Fibroblast of lung (primary cell): ENCODE measurements at regions not wholly inside any gene's neighbourhood (a gene's known extent, or its start where the extent isn't known, plus 50 kb on each side); places are given as distances from the start of the nearest gene placed in this dataset.

Source experiments
- DNase-seq, 2 donors: peaks; one replicate each; pipeline versions ENCODE4 v3.0.0 to v3.0.0-alpha.2; 2010; ENCODE audit warnings: low read depth in 2 of 2
- H2AFZ ChIP-seq: 2 replicates; pipeline ENCODE4 v1.5.1; 2012; ENCODE audit warnings: low read length, control low read depth, inconsistent platforms
- H3K27ac ChIP-seq: 2 replicates; pipeline ENCODE4 v1.5.1; 2011; ENCODE audit warnings: low read length, control low read depth; ENCODE audit not compliant: insufficient read depth
- H3K27me3 ChIP-seq: 2 replicates; pipeline ENCODE4 v1.5.1; 2011; ENCODE audit warnings: mild to moderate bottlenecking, low read length; ENCODE audit not compliant: control insufficient read depth, insufficient read depth
- H3K36me3 ChIP-seq: 2 replicates; pipeline ENCODE4 v1.5.1; 2011; ENCODE audit warnings: low read length; ENCODE audit not compliant: control insufficient read depth, insufficient read depth
- H3K4me1 ChIP-seq: 2 replicates; pipeline ENCODE4 v1.5.1; 2011; ENCODE audit warnings: low read length; ENCODE audit not compliant: control insufficient read depth, insufficient read depth; ENCODE audit errors: extremely low read depth
- H3K4me2 ChIP-seq: 2 replicates; pipeline ENCODE4 v1.5.1; 2011; ENCODE audit warnings: low read length, control low read depth; ENCODE audit not compliant: insufficient read depth; ENCODE audit errors: extremely low read depth
- H3K4me3 ChIP-seq, 4 experiments: fragments of 200-600 bp in 1 of 4; sonication (generic) in 1 of 4; replicated peaks in 1 of 4; 2 replicates each; pipeline ENCODE4 v1.5.1; 2011 to 2016; ENCODE audit warnings: low read length in 4 of 4, low read depth in 3 of 4, mild to moderate bottlenecking in 3 of 4, control low read depth in 2 of 4, inconsistent platforms in 1 of 4, mixed read lengths in 1 of 4; ENCODE audit not compliant: insufficient read depth in 1 of 4; ENCODE audit errors: control extremely low read depth in 1 of 4
- H3K79me2 ChIP-seq: 2 replicates; pipeline ENCODE4 v1.5.1; 2012; ENCODE audit warnings: mild to moderate bottlenecking, low read length, inconsistent platforms; ENCODE audit not compliant: control insufficient read depth, insufficient read depth
- H3K9ac ChIP-seq: 2 replicates; pipeline ENCODE4 v1.5.1; 2011; ENCODE audit warnings: mild to moderate bottlenecking, low read length, control low read depth; ENCODE audit not compliant: insufficient read depth
- H3K9me3 ChIP-seq: 2 replicates; pipeline ENCODE4 v1.5.1; 2012; ENCODE audit warnings: low read depth, low read length; ENCODE audit not compliant: control insufficient read depth, insufficient read depth
- H4K20me1 ChIP-seq: 2 replicates; pipeline ENCODE4 v1.5.1; 2011; ENCODE audit warnings: low read length; ENCODE audit not compliant: control insufficient read depth, insufficient read depth; ENCODE audit errors: extremely low read depth
- EZH2 ChIP-seq: IDR thresholded peaks from 2 replicates; pipeline ENCODE4 v1.5.1; 2012; ENCODE audit warnings: low read length, control low read depth, mild to moderate bottlenecking; ENCODE audit errors: missing control alignments
- TF ChIP-seq, protein P1 (sequence below), 2 donors: IDR thresholded peaks in 1 of 2; conservative IDR thresholded peaks in 1 of 2; 1 replicate in 1 of 2; 2 replicates in 1 of 2; pipeline ENCODE4 v1.5.1; 2011 to 2012; ENCODE audit warnings: low read length in 2 of 2, control low read depth in 1 of 2, inconsistent platforms in 1 of 2, low read depth in 1 of 2, mild to moderate bottlenecking in 1 of 2

DNA sequence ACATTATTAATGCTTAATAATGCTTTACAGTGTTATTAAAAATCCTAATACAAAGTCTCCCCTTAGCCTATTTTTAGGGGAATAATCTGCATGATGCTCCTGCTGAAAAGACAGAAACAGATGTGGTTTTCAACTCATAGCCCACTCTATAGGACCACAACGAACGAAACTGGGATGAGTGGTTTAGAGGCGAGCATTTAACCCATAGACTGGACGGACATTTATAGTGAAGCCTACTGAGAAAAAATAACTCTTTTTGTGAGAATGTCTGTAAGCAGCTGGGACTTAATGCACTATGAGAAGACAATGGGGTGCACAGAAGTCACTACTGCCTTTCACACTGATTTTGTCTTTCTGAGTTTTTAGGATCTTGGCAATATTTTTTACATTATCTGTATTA lies 1599.6 kb upstream of the B3GALT2 start:
- H3K79me2 ChIP-seq, result no peaks in the 10 kb centered on the region
- no peaks in the 10 kb centered on the region for H3K4me1 ChIP-seq
- TF ChIP-seq EZH2, result no peak
- TF ChIP-seq, protein P1, sequence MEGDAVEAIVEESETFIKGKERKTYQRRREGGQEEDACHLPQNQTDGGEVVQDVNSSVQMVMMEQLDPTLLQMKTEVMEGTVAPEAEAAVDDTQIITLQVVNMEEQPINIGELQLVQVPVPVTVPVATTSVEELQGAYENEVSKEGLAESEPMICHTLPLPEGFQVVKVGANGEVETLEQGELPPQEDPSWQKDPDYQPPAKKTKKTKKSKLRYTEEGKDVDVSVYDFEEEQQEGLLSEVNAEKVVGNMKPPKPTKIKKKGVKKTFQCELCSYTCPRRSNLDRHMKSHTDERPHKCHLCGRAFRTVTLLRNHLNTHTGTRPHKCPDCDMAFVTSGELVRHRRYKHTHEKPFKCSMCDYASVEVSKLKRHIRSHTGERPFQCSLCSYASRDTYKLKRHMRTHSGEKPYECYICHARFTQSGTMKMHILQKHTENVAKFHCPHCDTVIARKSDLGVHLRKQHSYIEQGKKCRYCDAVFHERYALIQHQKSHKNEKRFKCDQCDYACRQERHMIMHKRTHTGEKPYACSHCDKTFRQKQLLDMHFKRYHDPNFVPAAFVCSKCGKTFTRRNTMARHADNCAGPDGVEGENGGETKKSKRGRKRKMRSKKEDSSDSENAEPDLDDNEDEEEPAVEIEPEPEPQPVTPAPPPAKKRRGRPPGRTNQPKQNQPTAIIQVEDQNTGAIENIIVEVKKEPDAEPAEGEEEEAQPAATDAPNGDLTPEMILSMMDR (conservative IDR thresholded peaks at IDR 0.05 in 1 of 2, IDR thresholded peaks at IDR 0.05 in 1 of 2; ENCODE audit: low read depth in 1 of 2, low read length in 2 of 2), result no peak
- H3K4me2 ChIP-seq, result no peak overlapping the region
- no peaks in the 10 kb centered on the region for H3K9me3 ChIP-seq
- H2AFZ ChIP-seq, result no peak overlapping the region
- H3K9ac ChIP-seq, result no peak overlapping the region
- H3K27ac ChIP-seq, result no peak overlapping the region
- no peak overlapping the region for H3K4me3 ChIP-seq
- no peaks in the 10 kb centered on the region for H3K27me3 ChIP-seq
- H4K20me1 ChIP-seq, result no peaks in the 10 kb centered on the region
- H3K36me3 ChIP-seq, result no peaks in the 10 kb centered on the region
- no peak for DNase-seq

DNA sequence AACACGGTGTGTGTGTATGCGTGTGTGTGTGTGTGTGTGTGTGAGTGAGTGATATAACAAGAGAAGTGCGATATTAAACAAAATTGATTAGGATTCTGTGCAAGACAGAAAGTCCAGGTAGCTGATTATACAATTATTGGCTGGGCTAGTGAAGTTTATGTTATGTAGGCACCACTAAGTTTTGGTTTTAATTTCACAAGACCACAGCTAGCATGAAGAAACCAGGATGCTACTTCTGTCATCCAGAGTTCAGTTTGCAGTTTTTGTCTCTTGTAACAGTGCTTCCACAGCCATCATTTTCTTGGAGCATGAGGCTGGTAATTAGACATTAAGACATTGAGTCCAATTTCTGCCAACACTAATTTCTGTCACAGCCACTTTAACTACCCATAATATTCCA lies 1590.2 kb upstream of the B3GALT2 start:
- TF ChIP-seq EZH2, result no peak
- TF ChIP-seq, protein P1 (conservative IDR thresholded peaks at IDR 0.05 in 1 of 2, IDR thresholded peaks at IDR 0.05 in 1 of 2; ENCODE audit: low read depth in 1 of 2, low read length in 2 of 2), result no peak

DNA sequence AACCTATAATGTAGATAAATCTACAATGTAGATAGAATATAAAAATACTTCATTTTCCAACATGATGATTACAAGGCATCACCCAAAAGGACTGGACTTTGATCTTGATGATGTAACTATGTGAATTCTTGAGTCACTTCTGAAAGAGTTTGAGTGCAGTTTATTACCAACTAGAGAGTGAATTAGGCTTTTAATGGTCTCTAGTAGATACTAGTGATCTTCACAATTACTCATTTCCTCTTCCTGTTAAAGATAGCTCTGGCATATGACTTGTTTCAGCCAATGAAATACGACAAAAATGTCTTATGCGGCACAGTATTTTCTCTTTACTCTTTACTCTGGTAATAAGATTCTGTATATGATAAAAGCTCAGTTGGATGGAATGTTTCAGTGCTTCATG lies 1588.1 kb upstream of the B3GALT2 start:
- H3K27me3 ChIP-seq, result no peaks in the 10 kb centered on the region
- no peak overlapping the region for H2AFZ ChIP-seq
- H3K9ac ChIP-seq, result no peak overlapping the region
- no peak overlapping the region for H3K27ac ChIP-seq
- H3K79me2 ChIP-seq, result no peaks in the 10 kb centered on the region
- H4K20me1 ChIP-seq, result no peaks in the 10 kb centered on the region
- no peaks in the 10 kb centered on the region for H3K4me1 ChIP-seq
- TF ChIP-seq, protein P1 (conservative IDR thresholded peaks at IDR 0.05 in 1 of 2, IDR thresholded peaks at IDR 0.05 in 1 of 2; ENCODE audit: low read depth in 1 of 2, low read length in 2 of 2), result no peak
- TF ChIP-seq EZH2, result no peak
- H3K9me3 ChIP-seq, result no peaks in the 10 kb centered on the region
- no peak overlapping the region for H3K4me3 ChIP-seq
- no peaks in the 10 kb centered on the region for H3K36me3 ChIP-seq
- DNase-seq, result no peak
- H3K4me2 ChIP-seq, result no peak overlapping the region

More for the DNA sequence above, 1590.2 kb upstream of the B3GALT2 start:
- no peak overlapping the region for H2AFZ ChIP-seq
- H3K4me1 ChIP-seq, result no peaks in the 10 kb centered on the region
- H3K27ac ChIP-seq, result no peak overlapping the region
- no peak overlapping the region for H3K9ac ChIP-seq
- H3K36me3 ChIP-seq, result no peaks in the 10 kb centered on the region
- H4K20me1 ChIP-seq, result no peaks in the 10 kb centered on the region
- H3K4me2 ChIP-seq, result no peak overlapping the region
- H3K27me3 ChIP-seq, result no peaks in the 10 kb centered on the region
- no peaks in the 10 kb centered on the region for H3K79me2 ChIP-seq
- no peak overlapping the region for H3K4me3 ChIP-seq
- H3K9me3 ChIP-seq, result no peaks in the 10 kb centered on the region
- no peak for DNase-seq
